ENCODE measurements at regions not wholly inside any gene's neighbourhood (a gene's known extent, or its start where the extent isn't known, plus 50 kb on each side); places are given as distances from the start of the nearest gene placed in this dataset.

GRCh38 chr13:59340151-59340550 lies 823.6 kb downstream of the DIAPH3 start:
- ATAC-seq (ENCODE audit: low FRiP score) (no peak), DNase-seq (ENCODE audit: low spot score) (no peak)
- no peak for TF ChIP-seq CTCF (IDR thresholded peaks at IDR 0.05)

DNA sequence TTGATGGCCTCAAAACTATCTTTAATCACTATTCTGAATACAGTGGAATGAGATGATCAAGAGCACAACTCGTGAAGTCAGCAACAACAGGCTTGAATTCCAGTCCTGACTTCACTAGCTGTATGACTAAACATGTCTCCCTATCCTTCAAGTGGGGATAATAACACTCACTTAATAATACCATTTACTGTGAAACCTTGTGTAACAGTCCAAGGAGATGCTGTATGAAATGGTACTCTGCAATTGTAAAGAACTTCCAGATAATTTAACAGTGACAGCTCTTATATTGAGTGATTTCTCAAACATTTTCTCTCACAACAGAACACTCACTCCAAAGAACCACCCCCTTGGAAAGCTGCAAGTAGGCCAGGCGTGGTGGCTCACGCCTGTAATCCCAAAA lies 823.1 kb downstream of the DIAPH3 start:
- ATAC-seq (ENCODE audit: low FRiP score) = no peak
- TF ChIP-seq CTCF (IDR thresholded peaks at IDR 0.05) = no peak

GRCh38 chr13:59342400-59342799 lies 821.3 kb downstream of the DIAPH3 start:
- no peak for DNase-seq (ENCODE audit: low spot score)
- TF ChIP-seq CTCF (IDR thresholded peaks at IDR 0.05) = no peak
- ATAC-seq (ENCODE audit: low FRiP score) = no peak

More for the DNA sequence above, 823.1 kb downstream of the DIAPH3 start:
- DNase-seq (ENCODE audit: low spot score) = no peak

DNA sequence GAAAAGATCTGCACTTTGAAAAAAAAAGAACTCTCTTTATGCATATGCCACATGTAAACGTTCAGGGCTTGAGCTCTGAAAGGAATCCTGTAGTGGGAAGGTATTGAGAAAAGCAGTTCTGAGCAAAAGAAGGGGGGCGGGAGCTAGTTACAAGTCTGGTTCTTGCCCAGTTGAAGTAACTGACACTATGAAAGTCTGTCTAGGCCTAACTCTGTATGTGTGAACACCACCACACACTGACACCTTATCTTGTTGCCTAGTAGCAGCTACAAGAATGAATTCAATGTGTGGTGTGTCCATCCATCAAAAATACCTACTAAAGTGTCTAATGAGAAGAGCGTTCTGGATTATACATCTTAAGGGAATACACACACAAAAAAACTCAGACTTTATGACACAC lies 820.6 kb downstream of the DIAPH3 start:
- ATAC-seq (ENCODE audit: low FRiP score) = no peak
- TF ChIP-seq CTCF (IDR thresholded peaks at IDR 0.05) = no peak
- no peak for DNase-seq (ENCODE audit: low spot score)

GRCh38 chr13:59343993-59344822 lies 819.5 kb downstream of the DIAPH3 start:
- no peak for TF ChIP-seq CTCF (IDR thresholded peaks at IDR 0.05)
- DNase-seq (ENCODE audit: low spot score) = no peak
- ATAC-seq (ENCODE audit: low FRiP score) = no peak

DNA sequence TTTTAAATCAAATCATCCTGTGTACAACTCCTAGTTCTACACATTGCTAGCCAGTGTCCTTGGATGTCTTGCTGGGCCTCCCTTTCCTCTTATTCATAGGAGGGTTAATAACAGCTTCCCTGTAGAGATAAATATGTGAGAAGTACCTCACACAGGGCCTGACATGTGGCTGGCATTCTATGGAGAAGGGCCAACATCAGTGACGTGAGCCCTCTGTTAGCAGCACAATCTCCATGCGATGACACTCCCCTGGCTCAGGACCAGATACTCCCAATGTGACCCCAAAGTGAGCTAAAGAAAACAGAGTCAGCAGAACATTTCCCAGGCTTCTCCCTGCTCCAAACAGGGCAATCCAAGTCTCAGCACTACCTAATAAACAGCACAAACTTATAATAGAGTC lies 818.4 kb downstream of the DIAPH3 start:
- ATAC-seq (ENCODE audit: low FRiP score) = no peak
- no peak for DNase-seq (ENCODE audit: low spot score)
- no peak for TF ChIP-seq CTCF (IDR thresholded peaks at IDR 0.05)
